ENCODE measurements at regions not wholly inside any gene's neighbourhood (a gene's known extent, or its start where the extent isn't known, plus 50 kb on each side); places are given as distances from the start of the nearest gene placed in this dataset.

DNA sequence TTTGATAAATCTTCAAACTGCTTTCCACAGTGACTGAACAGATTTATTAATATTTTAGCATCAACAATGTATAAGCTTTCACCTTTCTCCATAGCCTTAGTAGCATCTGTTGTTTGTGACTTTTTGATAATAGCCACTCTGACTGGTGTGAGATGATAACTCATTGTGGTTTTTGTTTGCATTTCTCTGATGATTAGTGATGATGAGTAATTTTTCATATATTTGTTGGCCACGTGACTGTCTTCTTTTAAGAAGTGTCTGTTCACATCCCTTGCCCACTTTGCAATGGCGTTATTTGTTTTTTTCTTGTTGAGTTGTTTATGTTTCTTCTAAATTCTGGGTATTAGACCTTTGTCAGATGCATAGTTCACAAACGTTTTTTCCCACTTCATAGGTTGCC is 952.9 kb downstream of the TRIB2 start:
- TF ChIP-seq, protein P1, sequence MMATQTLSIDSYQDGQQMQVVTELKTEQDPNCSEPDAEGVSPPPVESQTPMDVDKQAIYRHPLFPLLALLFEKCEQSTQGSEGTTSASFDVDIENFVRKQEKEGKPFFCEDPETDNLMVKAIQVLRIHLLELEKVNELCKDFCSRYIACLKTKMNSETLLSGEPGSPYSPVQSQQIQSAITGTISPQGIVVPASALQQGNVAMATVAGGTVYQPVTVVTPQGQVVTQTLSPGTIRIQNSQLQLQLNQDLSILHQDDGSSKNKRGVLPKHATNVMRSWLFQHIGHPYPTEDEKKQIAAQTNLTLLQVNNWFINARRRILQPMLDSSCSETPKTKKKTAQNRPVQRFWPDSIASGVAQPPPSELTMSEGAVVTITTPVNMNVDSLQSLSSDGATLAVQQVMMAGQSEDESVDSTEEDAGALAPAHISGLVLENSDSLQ (IDR thresholded peaks at IDR 0.05): no peak
- no peak for TF ChIP-seq FOXA1 (IDR thresholded peaks at IDR 0.05)
- no peak for TF ChIP-seq BHLHE40 (IDR thresholded peaks at IDR 0.05; ENCODE audit: borderline replicate concordance)

Data from HEK293T (cell line).